Fibroblast of lung (primary cell): ENCODE measurements at regions not wholly inside any gene's neighbourhood (a gene's known extent, or its start where the extent isn't known, plus 50 kb on each side); places are given as distances from the start of the nearest gene placed in this dataset.

ENCODE experiments used
- DNase-seq, 2 donors: peaks; one replicate each; pipeline versions ENCODE4 v3.0.0 to v3.0.0-alpha.2; 2010; ENCODE audit warnings: low read depth in 2 of 2
- H2AFZ ChIP-seq: 2 replicates; pipeline ENCODE4 v1.5.1; 2012; ENCODE audit warnings: low read length, control low read depth, inconsistent platforms
- H3K27ac ChIP-seq: 2 replicates; pipeline ENCODE4 v1.5.1; 2011; ENCODE audit warnings: low read length, control low read depth; ENCODE audit not compliant: insufficient read depth
- H3K27me3 ChIP-seq: 2 replicates; pipeline ENCODE4 v1.5.1; 2011; ENCODE audit warnings: mild to moderate bottlenecking, low read length; ENCODE audit not compliant: control insufficient read depth, insufficient read depth
- H3K36me3 ChIP-seq: 2 replicates; pipeline ENCODE4 v1.5.1; 2011; ENCODE audit warnings: low read length; ENCODE audit not compliant: control insufficient read depth, insufficient read depth
- H3K4me1 ChIP-seq: 2 replicates; pipeline ENCODE4 v1.5.1; 2011; ENCODE audit warnings: low read length; ENCODE audit not compliant: control insufficient read depth, insufficient read depth; ENCODE audit errors: extremely low read depth
- H3K4me2 ChIP-seq: 2 replicates; pipeline ENCODE4 v1.5.1; 2011; ENCODE audit warnings: low read length, control low read depth; ENCODE audit not compliant: insufficient read depth; ENCODE audit errors: extremely low read depth
- H3K4me3 ChIP-seq, 4 experiments: fragments of 200-600 bp in 1 of 4; sonication (generic) in 1 of 4; replicated peaks in 1 of 4; 2 replicates each; pipeline ENCODE4 v1.5.1; 2011 to 2016; ENCODE audit warnings: low read length in 4 of 4, low read depth in 3 of 4, mild to moderate bottlenecking in 3 of 4, control low read depth in 2 of 4, inconsistent platforms in 1 of 4, mixed read lengths in 1 of 4; ENCODE audit not compliant: insufficient read depth in 1 of 4; ENCODE audit errors: control extremely low read depth in 1 of 4
- H3K79me2 ChIP-seq: 2 replicates; pipeline ENCODE4 v1.5.1; 2012; ENCODE audit warnings: mild to moderate bottlenecking, low read length, inconsistent platforms; ENCODE audit not compliant: control insufficient read depth, insufficient read depth
- H3K9ac ChIP-seq: 2 replicates; pipeline ENCODE4 v1.5.1; 2011; ENCODE audit warnings: mild to moderate bottlenecking, low read length, control low read depth; ENCODE audit not compliant: insufficient read depth
- H3K9me3 ChIP-seq: 2 replicates; pipeline ENCODE4 v1.5.1; 2012; ENCODE audit warnings: low read depth, low read length; ENCODE audit not compliant: control insufficient read depth, insufficient read depth
- H4K20me1 ChIP-seq: 2 replicates; pipeline ENCODE4 v1.5.1; 2011; ENCODE audit warnings: low read length; ENCODE audit not compliant: control insufficient read depth, insufficient read depth; ENCODE audit errors: extremely low read depth
- CTCF ChIP-seq, 2 donors: IDR thresholded peaks in 1 of 2; conservative IDR thresholded peaks in 1 of 2; 1 replicate in 1 of 2; 2 replicates in 1 of 2; pipeline ENCODE4 v1.5.1; 2011 to 2012; ENCODE audit warnings: low read length in 2 of 2, control low read depth in 1 of 2, inconsistent platforms in 1 of 2, low read depth in 1 of 2, mild to moderate bottlenecking in 1 of 2
- EZH2 ChIP-seq: IDR thresholded peaks from 2 replicates; pipeline ENCODE4 v1.5.1; 2012; ENCODE audit warnings: low read length, control low read depth, mild to moderate bottlenecking; ENCODE audit errors: missing control alignments

GRCh38 chr7:118711688-118712087 is 487.2 kb downstream of the ANKRD7 start:
- no peaks in the 10 kb centered on the region for H3K79me2 ChIP-seq
- H3K9me3 ChIP-seq: no peaks in the 10 kb centered on the region
- H3K4me3 ChIP-seq: no peak overlapping the region
- no peaks in the 10 kb centered on the region for H3K36me3 ChIP-seq
- no peak overlapping the region for H3K4me2 ChIP-seq
- no peaks in the 10 kb centered on the region for H3K27me3 ChIP-seq
- no peak for DNase-seq
- no peaks in the 10 kb centered on the region for H3K4me1 ChIP-seq
- TF ChIP-seq EZH2 (no peak), CTCF (conservative IDR thresholded peaks at IDR 0.05 in 1 of 2, IDR thresholded peaks at IDR 0.05 in 1 of 2; ENCODE audit: low read depth in 1 of 2, low read length in 2 of 2) (no peak)
- no peaks in the 10 kb centered on the region for H4K20me1 ChIP-seq
- H3K9ac ChIP-seq: no peak overlapping the region
- H3K27ac ChIP-seq: no peak overlapping the region
- H2AFZ ChIP-seq: no peak overlapping the region

GRCh38 chr7:118713039-118713438 is 488.5 kb downstream of the ANKRD7 start:
- no peak overlapping the region for H3K27ac ChIP-seq
- no peaks in the 10 kb centered on the region for H3K27me3 ChIP-seq
- no peak overlapping the region for H3K4me3 ChIP-seq
- TF ChIP-seq CTCF (conservative IDR thresholded peaks at IDR 0.05 in 1 of 2, IDR thresholded peaks at IDR 0.05 in 1 of 2; ENCODE audit: low read depth in 1 of 2, low read length in 2 of 2) (no peak), EZH2 (no peak)
- no peaks in the 10 kb centered on the region for H3K79me2 ChIP-seq
- H3K36me3 ChIP-seq: no peaks in the 10 kb centered on the region
- DNase-seq: no peak
- no peaks in the 10 kb centered on the region for H3K9me3 ChIP-seq
- H3K4me1 ChIP-seq: no peaks in the 10 kb centered on the region
- no peak overlapping the region for H3K4me2 ChIP-seq
- no peaks in the 10 kb centered on the region for H4K20me1 ChIP-seq
- H3K9ac ChIP-seq: no peak overlapping the region
- H2AFZ ChIP-seq: no peak overlapping the region

- H3K36me3 ChIP-seq: no peaks in the 10 kb centered on the region
- H2AFZ ChIP-seq: no peak overlapping the region
- no peaks in the 10 kb centered on the region for H3K27me3 ChIP-seq
- DNase-seq: no peak
- no peaks in the 10 kb centered on the region for H3K9me3 ChIP-seq
- H3K27ac ChIP-seq: no peak overlapping the region
- no peak overlapping the region for H3K4me3 ChIP-seq
- H3K9ac ChIP-seq: no peak overlapping the region
- no peaks in the 10 kb centered on the region for H3K4me1 ChIP-seq
- no peak overlapping the region for H3K4me2 ChIP-seq
- H4K20me1 ChIP-seq: no peaks in the 10 kb centered on the region
- H3K79me2 ChIP-seq: no peaks in the 10 kb centered on the region
- TF ChIP-seq CTCF (conservative IDR thresholded peaks at IDR 0.05 in 1 of 2, IDR thresholded peaks at IDR 0.05 in 1 of 2; ENCODE audit: low read depth in 1 of 2, low read length in 2 of 2): no peak
- TF ChIP-seq EZH2: no peak
Observed at GRCh38 chr7:118720632-118721031, 496.1 kb downstream of the ANKRD7 start.
